ENCODE measurements at regions not wholly inside any gene's neighbourhood (a gene's known extent, or its start where the extent isn't known, plus 50 kb on each side); places are given as distances from the start of the nearest gene placed in this dataset.

- no peaks in the 10 kb centered on the region for H3K27me3 ChIP-seq (ENCODE audit: insufficient read depth, poor library complexity, severe bottlenecking)
- H3K4me1 ChIP-seq (ENCODE audit: insufficient read depth, poor library complexity, severe bottlenecking), result no peaks in the 10 kb centered on the region
- no peak for DNase-seq (ENCODE audit: low spot score)
- H3K36me3 ChIP-seq (ENCODE audit: low read depth), result no peaks in the 10 kb centered on the region
- no peak overlapping the region for H3K4me3 ChIP-seq (ENCODE audit: severe bottlenecking)
- no peak for ATAC-seq (ENCODE audit: low read depth)
- no peaks in the 10 kb centered on the region for H3K9me3 ChIP-seq (ENCODE audit: severe bottlenecking)
- no peak overlapping the region for H3K27ac ChIP-seq (ENCODE audit: poor library complexity, severe bottlenecking)
- TF ChIP-seq CTCF (IDR thresholded peaks at IDR 0.05; ENCODE audit: poor library complexity, severe bottlenecking), result no peak
Measured at GRCh38 chr4:181741513-181741912, 501.7 kb upstream of the TENM3 start.

DNA sequence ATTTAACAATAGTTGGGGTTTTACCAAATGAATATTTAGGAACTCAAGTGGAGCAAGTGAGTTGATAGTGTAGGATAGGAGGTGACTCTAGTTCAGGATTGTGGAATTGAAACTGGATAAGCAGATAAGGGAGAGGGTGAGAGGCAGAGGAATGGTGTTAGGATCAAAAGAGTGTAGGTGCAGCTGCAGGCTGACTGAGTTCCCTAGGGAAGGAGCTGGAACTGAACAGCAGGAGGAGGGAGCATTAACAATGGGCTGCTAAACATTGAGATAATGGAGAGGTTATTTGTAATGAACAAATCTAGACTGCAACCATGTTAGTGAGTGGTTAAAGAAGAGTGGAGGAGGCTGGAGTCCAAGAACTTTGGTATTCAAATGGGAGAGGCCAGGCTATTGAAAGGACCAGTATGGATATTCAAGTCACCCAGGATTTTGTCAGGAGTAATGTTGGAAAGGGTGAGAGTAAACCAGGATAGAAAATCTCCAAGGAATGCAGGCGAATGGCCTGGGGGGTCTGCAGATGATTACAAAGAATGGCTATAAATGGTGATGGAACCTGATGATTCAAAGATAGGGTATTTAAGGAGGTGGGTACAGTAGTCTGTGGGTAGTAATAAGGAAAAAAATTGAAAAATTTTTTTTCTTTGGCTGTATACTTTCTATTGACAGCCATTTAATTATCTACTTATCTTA, 497.1 kb upstream of the TENM3 start:
- Histone ChIP-seq H3K27ac (ENCODE audit: poor library complexity, severe bottlenecking) (no peak overlapping the region), H3K36me3 (ENCODE audit: low read depth) (no peaks in the 10 kb centered on the region), H3K27me3 (ENCODE audit: insufficient read depth, poor library complexity, severe bottlenecking) (no peaks in the 10 kb centered on the region), H3K4me1 (ENCODE audit: insufficient read depth, poor library complexity, severe bottlenecking) (no peaks in the 10 kb centered on the region), H3K9me3 (ENCODE audit: severe bottlenecking) (no peaks in the 10 kb centered on the region), H3K4me3 (ENCODE audit: severe bottlenecking) (no peak overlapping the region)
- ATAC-seq (ENCODE audit: low read depth) (no peak), DNase-seq (ENCODE audit: low spot score) (no peak)
- TF ChIP-seq CTCF (IDR thresholded peaks at IDR 0.05; ENCODE audit: poor library complexity, severe bottlenecking), result no peak

DNA sequence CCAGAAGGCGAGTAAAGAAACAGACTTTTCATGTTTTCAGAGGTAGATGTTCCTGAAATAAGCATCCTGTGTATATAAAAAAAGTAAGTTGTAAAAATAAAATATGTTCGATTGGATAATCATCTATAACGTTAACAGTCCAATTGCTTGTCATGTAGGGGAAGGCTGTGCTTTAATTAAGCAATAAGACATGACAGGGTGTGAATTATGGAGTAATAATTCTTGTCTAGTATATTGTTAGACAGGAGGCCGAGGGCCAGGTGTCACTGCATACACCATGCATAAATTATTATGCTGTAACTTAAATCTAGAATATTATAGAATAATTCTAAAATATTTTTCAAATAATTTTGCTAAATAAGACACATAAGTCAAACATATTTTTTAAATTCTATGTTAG, 494.6 kb upstream of the TENM3 start:
- Histone ChIP-seq H3K4me1 (ENCODE audit: insufficient read depth, poor library complexity, severe bottlenecking) (no peaks in the 10 kb centered on the region), H3K27me3 (ENCODE audit: insufficient read depth, poor library complexity, severe bottlenecking) (no peaks in the 10 kb centered on the region), H3K36me3 (ENCODE audit: low read depth) (no peaks in the 10 kb centered on the region), H3K4me3 (ENCODE audit: severe bottlenecking) (no peak overlapping the region), H3K27ac (ENCODE audit: poor library complexity, severe bottlenecking) (no peak overlapping the region), H3K9me3 (ENCODE audit: severe bottlenecking) (no peaks in the 10 kb centered on the region)
- no peak for DNase-seq (ENCODE audit: low spot score)
- no peak for TF ChIP-seq CTCF (IDR thresholded peaks at IDR 0.05; ENCODE audit: poor library complexity, severe bottlenecking)
- no peak for ATAC-seq (ENCODE audit: low read depth)

DNA sequence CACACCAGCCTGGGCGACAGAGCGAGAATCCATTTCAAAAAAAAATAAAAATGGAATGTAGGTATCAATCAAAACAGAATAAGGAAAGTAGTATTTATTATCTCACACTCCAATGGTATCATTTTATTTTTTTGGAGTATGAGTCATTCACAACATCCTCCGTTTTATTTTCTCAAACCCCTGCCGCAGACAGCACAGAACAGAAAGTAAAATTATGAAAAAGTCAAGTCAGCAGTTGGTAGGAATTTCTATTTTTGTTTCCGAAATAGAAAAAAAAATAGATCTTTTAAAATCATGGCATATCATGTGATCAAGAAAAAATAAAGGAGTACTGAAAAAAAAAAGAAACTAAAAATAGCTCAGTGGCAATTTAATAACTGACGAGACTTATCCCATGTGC, 490.7 kb upstream of the TENM3 start:
- Histone ChIP-seq H3K9me3 (ENCODE audit: severe bottlenecking) (no peaks in the 10 kb centered on the region), H3K36me3 (ENCODE audit: low read depth) (no peaks in the 10 kb centered on the region), H3K4me1 (ENCODE audit: insufficient read depth, poor library complexity, severe bottlenecking) (no peaks in the 10 kb centered on the region), H3K4me3 (ENCODE audit: severe bottlenecking) (no peak overlapping the region), H3K27me3 (ENCODE audit: insufficient read depth, poor library complexity, severe bottlenecking) (no peaks in the 10 kb centered on the region), H3K27ac (ENCODE audit: poor library complexity, severe bottlenecking) (no peak overlapping the region)
- DNase-seq (ENCODE audit: low spot score), result no peak
- TF ChIP-seq CTCF (IDR thresholded peaks at IDR 0.05; ENCODE audit: poor library complexity, severe bottlenecking), result no peak
- ATAC-seq (ENCODE audit: low read depth), result no peak

GRCh38 chr4:181753207-181753606, 490.0 kb upstream of the TENM3 start:
- no peak for ATAC-seq (ENCODE audit: low read depth)
- H3K36me3 ChIP-seq (ENCODE audit: low read depth), result no peaks in the 10 kb centered on the region
- H3K4me1 ChIP-seq (ENCODE audit: insufficient read depth, poor library complexity, severe bottlenecking), result no peaks in the 10 kb centered on the region
- no peak for DNase-seq (ENCODE audit: low spot score)
- no peaks in the 10 kb centered on the region for H3K9me3 ChIP-seq (ENCODE audit: severe bottlenecking)
- TF ChIP-seq CTCF (IDR thresholded peaks at IDR 0.05; ENCODE audit: poor library complexity, severe bottlenecking), result no peak
- H3K27ac ChIP-seq (ENCODE audit: poor library complexity, severe bottlenecking), result no peak overlapping the region
- H3K4me3 ChIP-seq (ENCODE audit: severe bottlenecking), result no peak overlapping the region
- H3K27me3 ChIP-seq (ENCODE audit: insufficient read depth, poor library complexity, severe bottlenecking), result no peaks in the 10 kb centered on the region

All from RWPE2 (cell line).